Endodermal cell (in vitro differentiated cells): ENCODE measurements at regions not wholly inside any gene's neighbourhood (a gene's known extent, or its start where the extent isn't known, plus 50 kb on each side); places are given as distances from the start of the nearest gene placed in this dataset.

Experiments used
- DNase-seq: peaks from one replicate; pipeline ENCODE4 v3.0.0-alpha.2; 2017
- H3K27ac ChIP-seq: 2 replicates; pipeline ENCODE4 v1.5.1; 2013; ENCODE audit warnings: mild to moderate bottlenecking, low read depth, low read length, moderate library complexity
- H3K27me3 ChIP-seq: 2 replicates; pipeline ENCODE4 v1.6.1; 2013; ENCODE audit warnings: mild to moderate bottlenecking, low read length, moderate library complexity; ENCODE audit not compliant: insufficient read depth, control insufficient read depth, poor library complexity, severe bottlenecking
- H3K36me3 ChIP-seq: 2 replicates; pipeline ENCODE4 v1.7.0; 2013; ENCODE audit warnings: mild to moderate bottlenecking, low read length, moderate library complexity; ENCODE audit not compliant: control insufficient read depth, insufficient read depth
- H3K4me1 ChIP-seq: one replicate; pipeline ENCODE4 v1.7.0; 2013; ENCODE audit warnings: low read length; ENCODE audit not compliant: control insufficient read depth, insufficient read depth
- H3K4me3 ChIP-seq: 2 replicates; pipeline ENCODE4 v1.5.1; 2013; ENCODE audit warnings: mild to moderate bottlenecking, low read length, moderate library complexity
- H3K9ac ChIP-seq: 2 replicates; pipeline ENCODE4 v1.6.1; 2013; ENCODE audit warnings: mild to moderate bottlenecking, low read length, moderate library complexity; ENCODE audit not compliant: poor library complexity, severe bottlenecking; ENCODE audit errors: extremely low read depth
- H3K9me3 ChIP-seq: 2 replicates; pipeline ENCODE4 v1.6.1; 2013; ENCODE audit warnings: mild to moderate bottlenecking, low read length, moderate library complexity; ENCODE audit not compliant: control insufficient read depth
- H3K27ac Mint-ChIP-seq: 2 replicates; pipeline ENCODE4 v1.8.0; 2020; ENCODE audit warnings: mixed read lengths
- H3K27me3 Mint-ChIP-seq: 2 replicates; pipeline ENCODE4 v1.8.0; 2021; ENCODE audit warnings: mild to moderate bottlenecking, mixed read lengths; ENCODE audit not compliant: insufficient read depth
- H3K36me3 Mint-ChIP-seq: 2 replicates; pipeline ENCODE4 v1.8.0; 2020; ENCODE audit warnings: low read depth, mixed read lengths
- H3K4me1 Mint-ChIP-seq: 2 replicates; pipeline ENCODE4 v1.8.0; 2020; ENCODE audit warnings: mixed read lengths
- H3K4me3 Mint-ChIP-seq: 2 replicates; pipeline ENCODE4 v1.8.0; 2020; ENCODE audit warnings: mild to moderate bottlenecking, moderate library complexity, mixed read lengths
- H3K9me3 Mint-ChIP-seq: 2 replicates; pipeline ENCODE4 v1.8.0; 2020; ENCODE audit warnings: mild to moderate bottlenecking, mixed read lengths
- WGBS, 2 experiments: methylation state at CpG; one replicate each; pipeline versions ENCODE4 v1.1.5 to v1.1.7; 2013; ENCODE audit warnings: missing lambda C conversion rate in 2 of 2, mixed read lengths in 1 of 2; ENCODE audit not compliant: insufficient coverage in 1 of 2, insufficient read length in 1 of 2; 5-methylcytosine and 5-hydroxymethylcytosine counted together
- TF ChIP-seq, protein P1 (sequence below): fragments of 200-600 bp; sonication (generic); conservative IDR thresholded peaks from 2 replicates; pipeline ENCODE4 v1.5.0; 2021; ENCODE audit warnings: antibody characterized with exemption, mild to moderate bottlenecking

DNA sequence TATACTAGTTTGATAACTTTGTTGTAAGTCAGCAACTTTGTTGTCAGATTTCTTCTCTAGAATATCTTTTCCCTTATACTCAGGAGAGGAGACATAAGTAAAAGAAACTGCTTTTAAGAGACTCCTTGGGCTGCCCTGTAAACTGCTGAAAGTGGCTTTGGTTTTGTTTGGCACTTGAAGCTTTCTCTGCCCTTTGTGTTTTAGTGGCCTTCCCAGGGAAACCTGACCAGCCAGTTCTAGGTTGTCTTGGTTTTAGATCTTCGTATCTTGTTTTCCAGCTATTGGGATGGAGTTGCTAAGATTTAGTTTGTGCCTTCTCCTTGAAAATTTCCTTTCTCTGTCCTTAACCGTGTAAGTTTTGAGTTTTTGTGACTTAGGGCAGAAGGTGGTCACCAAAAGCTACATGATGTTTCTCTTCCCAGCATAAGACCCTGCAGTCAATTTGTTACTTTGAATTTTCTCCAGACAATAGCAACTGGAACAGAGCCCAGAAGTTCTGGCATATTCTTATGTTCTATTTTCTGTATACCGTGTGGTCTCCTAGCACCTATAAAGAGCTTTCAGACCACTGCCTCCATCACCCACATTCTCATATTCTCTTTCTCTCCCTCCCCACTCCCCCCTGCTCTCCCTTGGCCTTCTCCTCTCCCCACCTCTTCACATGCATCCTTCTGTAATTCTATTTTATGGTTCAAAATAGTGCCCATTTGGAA lies 81.1 kb downstream of the BOLA3 start:
- no peak for DNase-seq
- H3K27me3 ChIP-seq: no peaks in the 10 kb centered on the region
- no peak overlapping the region for H3K4me3 ChIP-seq
- WGBS, 2 experiments: 94 to 100% methylated on average over 2 to 3 of the region's 3 CpGs
- Mint-ChIP-seq H3K9me3 (peaks cover 13% of the 10 kb centered on the region), H3K27me3 (no peaks in the 10 kb centered on the region), H3K27ac (no peak overlapping the region), H3K4me3 (no peak overlapping the region), H3K4me1 (peaks cover 2% of the 10 kb centered on the region), H3K36me3 (peaks cover 35% of the 10 kb centered on the region)
- TF ChIP-seq, protein P1, sequence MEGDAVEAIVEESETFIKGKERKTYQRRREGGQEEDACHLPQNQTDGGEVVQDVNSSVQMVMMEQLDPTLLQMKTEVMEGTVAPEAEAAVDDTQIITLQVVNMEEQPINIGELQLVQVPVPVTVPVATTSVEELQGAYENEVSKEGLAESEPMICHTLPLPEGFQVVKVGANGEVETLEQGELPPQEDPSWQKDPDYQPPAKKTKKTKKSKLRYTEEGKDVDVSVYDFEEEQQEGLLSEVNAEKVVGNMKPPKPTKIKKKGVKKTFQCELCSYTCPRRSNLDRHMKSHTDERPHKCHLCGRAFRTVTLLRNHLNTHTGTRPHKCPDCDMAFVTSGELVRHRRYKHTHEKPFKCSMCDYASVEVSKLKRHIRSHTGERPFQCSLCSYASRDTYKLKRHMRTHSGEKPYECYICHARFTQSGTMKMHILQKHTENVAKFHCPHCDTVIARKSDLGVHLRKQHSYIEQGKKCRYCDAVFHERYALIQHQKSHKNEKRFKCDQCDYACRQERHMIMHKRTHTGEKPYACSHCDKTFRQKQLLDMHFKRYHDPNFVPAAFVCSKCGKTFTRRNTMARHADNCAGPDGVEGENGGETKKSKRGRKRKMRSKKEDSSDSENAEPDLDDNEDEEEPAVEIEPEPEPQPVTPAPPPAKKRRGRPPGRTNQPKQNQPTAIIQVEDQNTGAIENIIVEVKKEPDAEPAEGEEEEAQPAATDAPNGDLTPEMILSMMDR: no peak
- no peak overlapping the region for H3K9ac ChIP-seq
- no peaks in the 10 kb centered on the region for H3K4me1 ChIP-seq
- no peak overlapping the region for H3K27ac ChIP-seq
- no peaks in the 10 kb centered on the region for H3K9me3 ChIP-seq
- H3K36me3 ChIP-seq: peaks cover 12% of the 10 kb centered on the region

DNA sequence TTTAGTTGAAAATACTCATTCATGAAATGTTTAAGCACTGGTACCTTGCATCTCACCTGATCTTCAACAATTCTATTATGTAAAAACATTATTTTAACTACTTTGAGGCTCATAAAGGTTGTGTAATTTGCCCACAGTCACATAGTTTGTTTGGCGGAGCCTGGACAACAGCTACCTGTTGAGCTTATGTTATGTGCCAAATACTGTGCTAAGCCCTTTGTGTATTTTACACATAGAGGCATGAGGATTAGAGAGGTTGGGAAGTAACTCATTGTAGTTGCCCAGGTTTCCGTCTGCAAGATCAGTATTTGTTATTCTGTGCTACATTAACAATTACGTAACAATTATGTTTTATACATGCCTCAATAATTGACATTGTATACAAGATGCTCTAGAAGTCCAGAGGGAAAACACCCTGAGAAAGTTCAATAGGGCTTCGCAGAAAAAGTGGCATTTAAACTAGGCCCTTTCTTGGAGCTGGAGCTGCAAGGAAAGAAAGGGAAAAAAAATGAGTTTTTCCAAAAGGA lies 80.4 kb downstream of the BOLA3 start:
- Histone ChIP-seq H3K27me3 (no peaks in the 10 kb centered on the region), H3K4me1 (no peaks in the 10 kb centered on the region), H3K9me3 (no peaks in the 10 kb centered on the region), H3K27ac (no peak overlapping the region), H3K9ac (no peak overlapping the region), H3K4me3 (no peak overlapping the region), H3K36me3 (peaks cover 12% of the 10 kb centered on the region)
- Mint-ChIP-seq H3K27me3 (no peaks in the 10 kb centered on the region), H3K4me3 (no peak overlapping the region), H3K27ac (peak overlapping the region; percentile 9), H3K4me1 (peaks cover 2% of the 10 kb centered on the region), H3K9me3 (peaks cover 7% of the 10 kb centered on the region), H3K36me3 (peaks cover 32% of the 10 kb centered on the region)
- TF ChIP-seq, protein P1: no peak
- DNase-seq: no peak
- WGBS, 2 experiments: 96 to 100% methylated on average over 2 to 4 of the region's 4 CpGs

DNA sequence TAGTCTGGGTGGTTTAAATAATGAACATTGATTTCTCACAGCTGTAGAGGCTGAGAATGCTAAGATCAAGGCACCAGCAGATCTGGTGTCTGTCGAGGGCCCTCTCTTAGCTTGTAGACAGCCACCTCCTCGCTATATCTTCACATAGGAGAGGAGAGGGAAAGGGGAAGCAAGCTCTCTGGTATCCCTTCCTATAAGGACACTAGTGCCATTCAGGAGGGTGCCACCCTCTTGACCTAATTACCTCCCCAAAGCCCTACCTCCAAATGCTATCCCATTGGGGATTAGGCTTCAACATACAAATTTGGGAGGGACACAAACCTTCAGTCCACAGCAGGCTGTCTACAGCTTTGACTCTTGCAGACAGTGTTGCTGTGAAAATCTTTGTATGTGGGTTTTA lies 76.7 kb downstream of the BOLA3 start:
- H3K9me3 Mint-ChIP-seq: no peaks in the 10 kb centered on the region
- no peaks in the 10 kb centered on the region for H3K27me3 Mint-ChIP-seq
- peaks cover 26% of the 10 kb centered on the region for H3K36me3 Mint-ChIP-seq
- H3K4me3 Mint-ChIP-seq: no peak overlapping the region
- Histone ChIP-seq H3K4me1 (no peaks in the 10 kb centered on the region), H3K27me3 (no peaks in the 10 kb centered on the region), H3K9ac (no peak overlapping the region), H3K9me3 (no peaks in the 10 kb centered on the region), H3K27ac (no peak overlapping the region), H3K4me3 (no peak overlapping the region), H3K36me3 (peaks cover 27% of the 10 kb centered on the region)
- DNase-seq: no peak
- no peak overlapping the region for H3K27ac Mint-ChIP-seq
- 96% methylated on average over 2 of the region's 2 CpGs; no CpG with 5 or more reads in 1 of the 2 experiments for WGBS, 2 experiments
- TF ChIP-seq, protein P1: no peak
- peaks cover 8% of the 10 kb centered on the region for H3K4me1 Mint-ChIP-seq
